ENCODE measurements at regions not wholly inside any gene's neighbourhood (a gene's known extent, or its start where the extent isn't known, plus 50 kb on each side); places are given as distances from the start of the nearest gene placed in this dataset.

- DNase-seq (ENCODE audit: low spot score) = no peak
These were observed 358.2 kb downstream of the FGFR2 start for GRCh38 chr10:121240011-121240410.

GRCh38 chr10:121240556-121240955 is 357.7 kb downstream of the FGFR2 start:
- DNase-seq (ENCODE audit: low spot score) = no peak

DNA sequence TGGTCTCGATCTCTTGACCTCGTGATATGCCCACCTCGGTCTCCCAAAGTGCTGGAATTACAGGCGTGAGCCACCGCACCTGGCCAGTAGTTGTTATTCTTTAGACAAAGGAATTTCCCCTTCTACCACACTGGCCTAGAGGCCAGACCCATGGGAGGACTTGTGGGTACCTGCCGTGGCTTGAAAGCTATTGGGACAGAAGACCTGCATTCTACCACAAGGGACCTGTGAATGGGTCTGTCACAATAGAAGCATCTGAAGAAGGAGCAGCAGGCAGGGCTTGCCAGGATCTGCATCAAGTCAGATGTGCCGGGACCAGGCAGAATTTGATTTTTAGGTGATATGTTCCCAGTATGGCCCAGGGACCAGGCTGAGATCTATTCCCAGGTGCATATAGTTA is 356.9 kb downstream of the FGFR2 start:
- DNase-seq (ENCODE audit: low spot score) = no peak

GRCh38 chr10:121242741-121243608 is 355.3 kb downstream of the FGFR2 start:
- DNase-seq (ENCODE audit: low spot score) = no peak

DNA sequence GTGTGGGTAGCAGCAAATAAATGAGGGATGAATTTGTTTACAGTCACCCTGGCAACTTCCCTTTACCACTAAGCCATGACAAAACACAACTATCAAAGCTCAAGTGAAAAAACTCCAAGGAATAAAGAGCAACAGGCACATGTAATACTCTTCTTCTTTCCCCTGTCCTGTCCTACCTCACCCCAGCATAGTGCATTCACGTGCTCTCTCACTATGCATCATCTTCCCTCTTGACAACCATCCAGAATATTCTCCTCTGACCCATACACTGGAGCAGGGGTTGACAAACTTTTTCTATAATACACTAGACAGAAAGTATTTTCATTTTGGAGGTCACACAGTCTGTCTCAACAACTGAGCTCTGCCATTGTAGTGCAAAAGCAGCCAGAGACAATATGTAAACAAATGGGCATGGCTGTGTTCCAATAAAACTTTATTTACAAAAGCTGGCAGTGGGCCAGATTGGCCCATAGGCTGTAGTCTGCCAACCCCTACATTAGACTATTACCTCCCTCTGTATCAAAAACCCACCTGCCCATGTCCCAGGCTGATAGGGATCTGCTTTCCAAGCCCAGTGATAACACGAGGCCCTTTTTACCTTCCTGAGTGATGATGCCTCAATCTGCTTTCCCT is 354.5 kb downstream of the FGFR2 start:
- no peak for DNase-seq (ENCODE audit: low spot score)

GRCh38 chr10:121244818-121245217 is 353.4 kb downstream of the FGFR2 start:
- peak; percentile 9 for DNase-seq (ENCODE audit: low spot score)

DNA sequence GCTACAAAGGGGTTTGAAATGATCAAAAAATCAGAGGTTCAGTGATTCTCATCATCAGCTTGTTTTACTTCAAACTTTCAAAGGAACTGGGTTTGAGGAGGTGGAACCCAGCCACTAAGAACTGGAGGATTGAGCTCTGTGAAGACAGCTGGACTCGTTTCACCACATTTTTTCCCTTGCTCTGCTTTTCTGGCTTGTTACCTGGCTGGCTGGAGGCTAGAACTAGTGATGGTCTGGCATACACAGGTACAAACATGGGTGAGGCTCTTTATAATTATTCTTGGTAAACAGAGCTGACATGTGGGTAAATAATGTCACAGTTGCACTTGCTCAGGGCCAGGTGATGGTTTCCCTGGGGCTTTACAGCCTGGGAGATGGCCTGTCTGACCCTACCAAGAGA is 352.5 kb downstream of the FGFR2 start:
- no peak for DNase-seq (ENCODE audit: low spot score)

GRCh38 chr10:121248266-121248665 is 350.0 kb downstream of the FGFR2 start:
- no peak for DNase-seq (ENCODE audit: low spot score)

GRCh38 chr10:121250995-121251764 is 347.1 kb downstream of the FGFR2 start:
- no peak for DNase-seq (ENCODE audit: low spot score)

DNA sequence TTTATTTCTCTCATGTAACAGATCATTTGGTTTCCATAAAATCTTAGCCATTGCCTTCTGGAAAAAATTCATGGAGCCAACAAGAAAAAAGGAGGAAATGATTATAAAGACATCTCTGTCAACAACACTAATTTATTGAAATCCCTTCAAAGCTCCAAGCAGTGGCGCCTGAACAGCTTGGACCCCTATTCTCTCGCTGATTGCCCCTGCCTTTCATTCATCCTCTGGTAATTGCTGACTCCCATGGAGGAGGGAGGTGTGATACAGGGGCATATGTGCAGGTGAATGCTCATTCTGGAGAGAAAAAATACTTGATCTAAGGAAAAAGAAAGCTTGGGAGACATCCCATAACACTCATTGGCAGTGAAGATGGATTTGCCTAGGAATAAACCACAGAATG is 345.5 kb downstream of the FGFR2 start:
- DNase-seq (ENCODE audit: low spot score) = no peak

DNA sequence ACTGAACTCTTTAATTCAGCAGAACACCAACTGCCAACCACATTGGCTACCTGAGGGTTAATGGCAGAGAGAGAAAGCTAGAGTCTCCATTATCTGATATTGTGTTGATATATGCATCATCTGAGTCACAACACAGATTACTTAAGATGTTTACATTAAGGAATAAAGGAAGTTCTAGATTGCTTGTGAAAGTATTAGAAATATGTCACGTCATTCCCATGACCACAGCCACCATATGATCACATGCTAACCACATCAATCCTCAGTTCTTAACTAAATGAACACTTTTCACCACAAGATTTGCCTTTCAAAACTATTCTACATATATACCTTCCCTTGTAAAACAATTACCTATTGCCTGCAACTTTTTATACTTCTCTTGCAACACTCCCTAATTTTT is 337.9 kb downstream of the FGFR2 start:
- no peak for DNase-seq (ENCODE audit: low spot score)

DNA sequence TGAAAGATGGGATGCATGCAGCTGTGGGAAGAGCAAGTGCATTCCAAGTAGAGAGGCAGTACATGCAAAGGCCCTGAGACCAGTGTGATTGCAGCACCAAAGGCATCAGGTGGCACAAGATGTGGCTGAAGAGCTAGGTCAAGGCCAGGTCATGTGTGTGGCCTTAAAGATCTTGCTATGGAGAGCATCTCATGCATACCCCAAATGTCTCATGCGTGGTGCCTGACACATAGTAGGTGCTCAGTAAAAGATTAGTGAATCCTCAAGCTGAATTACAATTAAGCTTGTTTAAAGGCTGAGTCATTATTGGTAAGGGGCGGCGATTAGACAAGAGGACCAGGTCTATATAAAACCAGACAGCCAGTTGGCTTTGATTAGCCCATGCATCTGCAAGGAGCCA is 336.6 kb downstream of the FGFR2 start:
- DNase-seq (ENCODE audit: low spot score) = no peak

DNA sequence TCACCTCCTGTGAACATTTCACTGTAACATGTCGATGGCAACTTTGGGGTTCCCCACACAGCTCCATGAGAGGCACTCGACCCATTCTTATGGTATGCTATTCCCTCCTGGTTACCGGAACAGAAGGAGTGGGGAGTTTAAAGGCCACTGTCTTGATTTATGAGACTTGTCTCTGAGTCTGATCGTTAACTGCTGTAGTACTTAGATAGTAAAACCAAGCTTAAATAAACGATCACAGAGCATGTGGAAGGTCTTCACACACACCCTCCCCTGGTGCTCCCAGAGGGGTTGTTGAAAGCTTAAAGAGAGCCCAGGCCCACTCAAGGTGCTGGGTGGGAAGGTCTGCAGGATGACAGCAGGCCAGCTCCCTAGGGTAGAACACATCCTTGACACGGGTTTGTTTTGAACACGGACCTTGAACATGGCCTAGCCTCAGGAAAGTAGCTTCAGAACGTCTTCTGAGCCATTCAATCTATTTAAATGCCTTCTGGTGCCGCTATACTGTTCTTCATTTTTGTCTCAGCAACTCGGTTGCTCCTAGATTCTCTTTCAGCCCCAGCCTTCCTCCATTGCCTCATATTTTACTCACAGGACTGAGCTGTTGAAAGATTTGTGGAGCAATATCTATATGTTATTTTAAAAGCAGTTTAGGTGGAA is 335.3 kb downstream of the FGFR2 start:
- no peak for DNase-seq (ENCODE audit: low spot score)

DNA sequence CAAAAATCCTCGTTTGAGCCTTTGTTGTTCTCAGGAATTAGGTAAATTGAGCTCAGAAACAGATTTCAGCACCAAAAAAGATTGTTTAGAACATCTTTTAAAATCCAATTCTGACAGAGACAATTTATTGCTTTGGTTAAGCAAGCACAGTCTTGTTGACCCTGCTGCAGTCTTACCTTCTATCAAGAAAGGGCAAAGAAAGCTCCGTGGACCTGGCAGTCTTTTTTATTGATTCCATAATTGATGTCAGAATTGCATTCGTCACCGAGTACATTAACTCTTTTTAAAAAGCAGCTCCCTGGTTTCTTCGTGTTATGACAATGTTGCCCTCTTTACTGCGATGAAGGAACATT is 334.8 kb downstream of the FGFR2 start:
- no peak for DNase-seq (ENCODE audit: low spot score)

- no peak for DNase-seq (ENCODE audit: low spot score)
These were observed 332.7 kb downstream of the FGFR2 start for GRCh38 chr10:121265360-121266123.

GRCh38 chr10:121266370-121266769 is 331.9 kb downstream of the FGFR2 start:
- no peak for DNase-seq (ENCODE audit: low spot score)

DNA sequence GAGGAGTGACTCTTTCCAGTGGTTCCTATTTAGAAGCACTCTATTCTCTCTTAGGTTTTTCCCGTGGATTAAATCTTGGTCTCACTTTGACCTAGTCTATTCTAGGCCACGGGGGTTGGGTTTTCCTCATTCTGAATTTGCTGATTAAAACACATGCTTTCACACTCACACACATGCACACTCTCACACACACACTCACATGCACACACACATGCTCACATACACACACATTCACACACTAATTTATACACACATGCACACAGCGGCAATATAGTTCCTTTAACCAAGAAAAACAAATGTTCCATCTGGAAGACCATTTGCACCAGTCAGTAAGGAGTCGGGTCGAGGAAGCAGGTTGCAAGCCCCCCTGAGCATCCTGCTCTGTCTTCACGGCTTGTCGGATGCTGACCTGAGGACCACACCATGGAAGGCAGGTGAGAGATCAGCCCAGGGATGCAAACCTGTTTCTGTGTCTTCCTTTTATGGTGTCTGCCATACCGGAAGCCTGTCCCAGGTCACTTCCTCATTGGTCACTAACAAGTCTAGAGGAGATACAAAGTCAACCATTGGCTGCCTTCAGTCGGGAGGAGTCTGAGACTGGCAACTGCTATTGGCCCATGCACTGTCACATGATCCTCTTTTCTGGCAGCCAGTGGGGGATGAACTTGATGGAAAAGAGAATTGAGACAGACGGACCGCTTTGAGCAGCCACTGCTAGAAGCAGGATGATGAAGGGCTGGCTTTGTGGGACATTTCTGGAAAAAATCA is 330.8 kb downstream of the FGFR2 start:
- no peak for DNase-seq (ENCODE audit: low spot score)

DNA sequence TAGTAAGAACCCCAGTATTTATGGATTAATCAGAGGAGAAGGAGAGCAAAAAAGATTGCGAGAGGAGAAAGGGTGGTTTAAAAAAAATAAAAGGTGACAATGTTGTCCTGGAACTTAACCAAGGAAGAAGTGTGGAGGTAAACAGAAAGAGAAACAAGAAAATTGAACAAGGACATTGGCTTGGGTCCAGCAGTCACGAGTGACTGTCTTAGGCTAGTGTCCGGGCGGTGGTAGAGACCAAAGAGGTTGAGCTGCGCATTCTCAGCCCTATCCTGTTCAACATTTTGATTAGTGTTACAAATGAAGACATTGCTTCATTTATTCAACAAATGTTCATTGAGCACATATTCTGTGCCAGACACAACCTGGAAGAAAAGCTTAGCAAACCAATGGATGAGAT is 329.9 kb downstream of the FGFR2 start:
- DNase-seq (ENCODE audit: low spot score) = no peak

GRCh38 chr10:121268863-121269432 is 329.3 kb downstream of the FGFR2 start:
- DNase-seq (ENCODE audit: low spot score) = no peak

DNA sequence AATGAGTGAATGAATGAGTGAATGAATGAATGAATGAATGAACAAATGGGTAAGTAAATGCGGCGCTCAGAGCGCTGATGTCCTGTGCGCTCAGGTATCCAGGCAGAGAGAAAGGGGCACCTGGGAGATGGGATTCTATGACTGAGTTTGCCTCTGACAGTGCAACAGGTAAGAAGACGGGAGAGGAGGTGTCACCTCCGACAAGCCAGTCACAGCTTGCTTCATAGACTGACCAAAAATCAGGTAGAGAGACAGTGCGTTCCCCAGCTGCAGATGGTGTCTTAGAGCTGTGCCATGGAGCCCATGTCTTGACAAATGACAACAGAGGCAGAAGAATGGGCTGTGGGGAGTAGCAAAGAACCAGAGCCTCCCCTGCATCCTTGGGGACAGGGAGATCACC is 327.3 kb downstream of the FGFR2 start:
- no peak for DNase-seq (ENCODE audit: low spot score)

DNA sequence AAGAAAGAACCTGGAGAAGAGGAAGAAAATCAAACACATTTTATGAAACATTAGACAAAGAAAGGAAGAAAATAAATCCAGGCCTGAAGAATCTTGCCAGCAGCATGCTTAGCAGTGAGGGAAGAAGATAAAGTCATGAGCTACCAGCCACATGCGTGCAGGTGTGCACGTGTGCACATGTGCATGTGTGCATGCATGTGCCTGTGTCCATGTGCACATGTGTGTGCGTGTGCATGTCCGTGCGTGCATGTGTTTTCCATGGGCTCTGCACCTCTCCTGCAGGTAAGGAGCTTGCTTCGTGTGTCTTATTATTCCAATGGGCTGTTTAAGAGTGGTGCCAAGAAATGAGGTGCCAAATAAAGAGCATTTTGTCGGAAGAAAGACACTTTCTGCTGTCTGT is 322.2 kb downstream of the FGFR2 start:
- DNase-seq (ENCODE audit: low spot score) = no peak
